K562 (cell line): ENCODE measurements at regions not wholly inside any gene's neighbourhood (a gene's known extent, or its start where the extent isn't known, plus 50 kb on each side); places are given as distances from the start of the nearest gene placed in this dataset.

Experiments
- ATAC-seq: fragments of 200-7000 bp; cut with Tn5 transposase; 3 replicates; pipeline ENCODE4 v1.9.1; 2020; ENCODE audit warnings: moderate library complexity
- BruUV-seq: library from RNA; stranded (reverse); fragments of 400-500 nt; replicated peaks from 2 replicates; lab custom pipeline; 2021; lab: Mats Ljungman, UMichigan
- CTCF ChIA-PET: fragments of 300-600 bp; formaldehyde crosslinking; extraction: SDS; loops from one replicate; lab custom pipeline; 2021; ENCODE audit warnings: low intra/inter-chr PET ratio; lab: Yijun Ruan, JAX
- POLR2A ChIA-PET: fragments of 300-600, 350-650 bp; sonication (Branson Sonifier 250); formaldehyde crosslinking; extraction: SDS; loops from one replicate; lab custom pipeline; 2021; ENCODE audit warnings: antibody characterized with exemption, inconsistent platforms; lab: Yijun Ruan, JAX
- DNase-seq, 4 experiments: peaks; one replicate each; pipeline versions ENCODE4 v3.0.0 to v3.0.0-alpha.2; 2011 to 2018; ENCODE audit warnings: low spot score in 3 of 4, mixed read lengths in 3 of 4; ENCODE audit errors: extremely low read depth in 1 of 4
- FAIRE-seq: peaks from 2 replicates; lab custom pipeline; 2011; peaks lifted over from hg19 to GRCh38; lab: Jason Lieb, UNC
- H2AFZ ChIP-seq: 2 replicates; pipeline ENCODE4 v1.6.0; 2011; ENCODE audit warnings: low read depth, low read length, control low read depth, inconsistent platforms
- H3K27ac ChIP-seq: fragments of 200-600 bp; 3 replicates; pipeline ENCODE4 v1.8.0; 2011; ENCODE audit warnings: low read depth, mild to moderate bottlenecking, control low read depth, inconsistent platforms, low read length, moderate library complexity, mixed read lengths; ENCODE audit errors: extremely low read depth
- H3K27me3 ChIP-seq, 2 experiments: fragments of 300-600 bp in 1 of 2; 2 replicates in 1 of 2; 3 replicates in 1 of 2; pipeline versions ENCODE4 v1.6.0 to v1.8.0; 2011; ENCODE audit warnings: inconsistent platforms in 2 of 2, low read length in 2 of 2, mild to moderate bottlenecking in 1 of 2, mixed read lengths in 1 of 2, moderate library complexity in 1 of 2; ENCODE audit not compliant: control insufficient read depth in 2 of 2, insufficient read depth in 2 of 2
- H3K36me3 ChIP-seq: fragments of 300-600 bp; 3 replicates; pipeline ENCODE4 v1.8.0; 2011; ENCODE audit warnings: mild to moderate bottlenecking, low read length, inconsistent platforms; ENCODE audit not compliant: control insufficient read depth, insufficient read depth
- H3K4me1 ChIP-seq, 2 experiments: fragments of 200-600 bp in 1 of 2; replicated peaks in 1 of 2; 2 replicates in 1 of 2; 3 replicates in 1 of 2; pipeline versions ENCODE4 v1.5.1 to v1.8.0; 2011; ENCODE audit warnings: inconsistent platforms in 2 of 2, low read length in 2 of 2, mild to moderate bottlenecking in 1 of 2, mixed read lengths in 1 of 2, moderate library complexity in 1 of 2; ENCODE audit not compliant: control insufficient read depth in 2 of 2, insufficient read depth in 2 of 2
- H3K4me2 ChIP-seq: 2 replicates; pipeline ENCODE4 v1.6.1; 2011; ENCODE audit warnings: low read length, control low read depth, inconsistent platforms, mixed read lengths; ENCODE audit not compliant: insufficient read depth
- H3K4me3 ChIP-seq: fragments of 200-600 bp; sonication (generic), shearing (Covaris generic); 2 replicates; pipeline ENCODE4 v1.5.1; 2016; ENCODE audit warnings: control low read depth, inconsistent platforms
- H3K79me2 ChIP-seq: fragments of 200-600 bp; 3 replicates; pipeline ENCODE4 v1.8.0; 2011; ENCODE audit warnings: low read length, inconsistent platforms; ENCODE audit not compliant: control insufficient read depth, insufficient read depth
- H3K9ac ChIP-seq, 2 experiments: 2 replicates each; pipeline versions ENCODE4 v1.6.0 to v1.6.1; 2011; ENCODE audit warnings: low read depth in 2 of 2, low read length in 2 of 2, control low read depth in 1 of 2, inconsistent platforms in 1 of 2, mild to moderate bottlenecking in 1 of 2, mixed read lengths in 1 of 2; ENCODE audit not compliant: insufficient read depth in 1 of 2
- H3K9me1 ChIP-seq: one replicate; pipeline ENCODE4 v1.6.0; 2011; ENCODE audit warnings: inconsistent platforms, mild to moderate bottlenecking, low read length, moderate library complexity; ENCODE audit not compliant: control insufficient read depth, insufficient read depth
- H3K9me3 ChIP-seq: replicated peaks from 2 replicates; pipeline ENCODE4 v1.5.1; 2011; ENCODE audit warnings: low read depth, low read length, inconsistent platforms; ENCODE audit not compliant: control insufficient read depth, insufficient read depth
- H4K20me1 ChIP-seq: replicated peaks from 2 replicates; pipeline ENCODE4 v1.6.1; 2011; ENCODE audit warnings: low read length, inconsistent platforms, mixed read lengths; ENCODE audit not compliant: control insufficient read depth, insufficient read depth
- ID3 ChIP-seq, 2 experiments: fragments of 250-450 bp in 1 of 2; fragments of 450-650 bp in 1 of 2; sonication (Bioruptor Pico) in 1 of 2; IDR thresholded peaks; 2 replicates each; pipeline versions ENCODE4 v1.6.1 to v1.8.0; 2016 to 2021; ENCODE audit warnings: mild to moderate bottlenecking in 2 of 2, moderate library complexity in 2 of 2, missing compliant biosample characterization in 1 of 2, missing genetic modification characterization in 1 of 2
- MTA3 ChIP-seq: fragments of 450-650 bp; formaldehyde crosslinking; IDR thresholded peaks from 2 replicates; pipeline ENCODE4 v1.6.1; 2017; ENCODE audit warnings: mild to moderate bottlenecking, borderline replicate concordance
- NELFE ChIP-seq: IDR thresholded peaks from 2 replicates; pipeline ENCODE4 v1.6.1; 2011; ENCODE audit warnings: mild to moderate bottlenecking; ENCODE audit not compliant: insufficient read depth, insufficient read length
- PATZ1 ChIP-seq: fragments of 250-450 bp; sonication (Bioruptor Pico); IDR thresholded peaks from 2 replicates; pipeline ENCODE4 v1.5.0; 2020; ENCODE audit warnings: mild to moderate bottlenecking, borderline replicate concordance
- TAF7 ChIP-seq: fragments of 450-650 bp; IDR thresholded peaks from 2 replicates; pipeline ENCODE4 v1.6.1; 2016; ENCODE audit warnings: missing genetic modification characterization, missing compliant biosample characterization
- TARDBP ChIP-seq: fragments of 450-650 bp; IDR thresholded peaks from 2 replicates; pipeline ENCODE4 v1.6.1; 2016
- ZC3H4 ChIP-seq: sonication (generic); formaldehyde crosslinking; IDR thresholded peaks from 2 replicates; pipeline ENCODE4 v1.9.0; 2021; ENCODE audit warnings: missing genetic modification reagents, borderline replicate concordance
- ZNF695 ChIP-seq: fragments of 450-650 bp; formaldehyde crosslinking; IDR thresholded peaks from 2 replicates; pipeline ENCODE4 v1.4.0; 2020; ENCODE audit warnings: mild to moderate bottlenecking, moderate library complexity
- WGBS: fragments of 100-300 bp; shearing (Covaris generic); methylation state at CpG from one replicate; pipeline ENCODE4 v1.1.6; 2016; ENCODE audit warnings: low coverage, mixed read lengths; ENCODE audit not compliant: insufficient coverage; ENCODE audit errors: missing lambda C conversion rate; 5-methylcytosine and 5-hydroxymethylcytosine counted together
- in situ Hi-C: fragments of 300-500 bp; cut with MboI; formaldehyde crosslinking; loops from 4 replicates; pipeline ENCODE4 v1.15.0; 2018; ENCODE audit warnings: inconsistent platforms, mixed read lengths
- intact Hi-C: fragments of 100-400 bp; cut with micrococcal nuclease; formaldehyde crosslinking; loops from 2 replicates; pipeline ENCODE4 v1.14.2; 2022
- TF ChIP-seq, protein P1 (sequence below): fragments of 250-450 bp; sonication (Bioruptor Pico); IDR thresholded peaks from 2 replicates; pipeline ENCODE4 v1.4.0; 2020; ENCODE audit warnings: borderline replicate concordance

DNA sequence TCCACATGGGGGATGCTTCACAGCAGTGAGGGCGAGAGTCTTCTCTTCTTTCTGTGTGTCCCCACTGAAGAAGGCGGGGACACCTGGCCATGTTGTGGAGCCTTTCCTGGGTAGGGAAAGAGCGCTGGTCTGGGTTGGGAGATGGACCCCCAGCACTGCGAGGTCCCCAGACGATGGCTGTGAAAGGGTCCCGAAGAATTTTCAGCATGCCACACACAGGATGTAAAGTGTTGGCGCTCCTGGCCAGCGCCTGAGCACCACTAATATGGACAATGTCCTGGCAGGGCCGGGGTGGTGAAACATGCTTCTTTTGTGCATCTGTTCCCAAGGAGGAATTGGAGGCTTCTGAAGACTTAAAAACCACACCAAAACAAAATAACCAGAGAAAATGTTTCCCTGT, 77.2 kb downstream of the GLI2 start:
- ATAC-seq = no peak
- Histone ChIP-seq H2AFZ (no peak overlapping the region), H3K27me3 (peaks cover 13 to 70% of the 10 kb centered on the region in 2 experiments), H3K4me1 (0 out of 5 replicates have a peak, but pooled peaks cover 0 to 3% of the 10 kb centered on the region in 2 experiments), H3K27ac (no peak overlapping the region), H3K4me3 (no peak overlapping the region), H3K9me3 (no peaks in the 10 kb centered on the region), H3K4me2 (no peak overlapping the region), H3K36me3 (no peaks in the 10 kb centered on the region), H3K79me2 (no peaks in the 10 kb centered on the region), H3K9ac (no peak overlapping the region), H4K20me1 (peaks cover 8% of the 10 kb centered on the region; the same call in 1 of the 2 replicates), H3K9me1 (no peaks in the 10 kb centered on the region)
- no TSS peak for BruUV-seq
- in situ Hi-C loops (no loop called here), intact Hi-C loops (no loop called here)
- ChIA-PET CTCF (no interaction called here), POLR2A (no interaction called here)
- WGBS = 2% methylated on average over 9 of the region's 9 CpGs
- TF ChIP-seq PATZ1 (CRISPR knock-in tag) (no peak), ZNF695 (CRISPR knock-in tag) (no peak), MTA3 (no peak), ID3 (CRISPR knock-in tag; IDR thresholded peaks at IDR 0.05) (no peak), ID3 (tag; IDR thresholded peaks at IDR 0.05) (no peak), NELFE (no peak), TAF7 (no peak), TARDBP (no peak), ZC3H4 (no peak)
- TF ChIP-seq, protein P1, sequence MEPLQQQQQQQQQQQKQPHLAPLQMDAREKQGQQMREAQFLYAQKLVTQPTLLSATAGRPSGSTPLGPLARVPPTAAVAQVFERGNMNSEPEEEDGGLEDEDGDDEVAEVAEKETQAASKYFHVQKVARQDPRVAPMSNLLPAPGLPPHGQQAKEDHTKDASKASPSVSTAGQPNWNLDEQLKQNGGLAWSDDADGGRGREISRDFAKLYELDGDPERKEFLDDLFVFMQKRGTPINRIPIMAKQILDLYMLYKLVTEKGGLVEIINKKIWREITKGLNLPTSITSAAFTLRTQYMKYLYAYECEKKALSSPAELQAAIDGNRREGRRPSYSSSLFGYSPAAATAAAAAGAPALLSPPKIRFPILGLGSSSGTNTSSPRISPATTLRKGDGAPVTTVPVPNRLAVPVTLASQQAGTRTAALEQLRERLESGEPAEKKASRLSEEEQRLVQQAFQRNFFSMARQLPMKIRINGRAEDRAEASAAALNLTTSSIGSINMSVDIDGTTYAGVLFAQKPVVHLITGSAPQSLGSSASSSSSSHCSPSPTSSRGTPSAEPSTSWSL (CRISPR knock-in tag) = no peak
- FAIRE-seq = no peak
- DNase-seq = no peak
